Middle frontal gyrus (tissue), 1 donor: ENCODE measurements at regions not wholly inside any gene's neighbourhood (a gene's known extent, or its start where the extent isn't known, plus 50 kb on each side); places are given as distances from the start of the nearest gene placed in this dataset.
"Not testable (repeated sequence)": the region's sequence is repeated elsewhere in the genome, so short reads cannot be mapped to it uniquely, and the experiment has no call there.

Source experiments
- DNase-seq: peaks from one replicate; pipeline ENCODE4 v3.0.0-alpha.2; 2015; ENCODE audit warnings: low spot score; ENCODE audit errors: extremely low spot score

DNA sequence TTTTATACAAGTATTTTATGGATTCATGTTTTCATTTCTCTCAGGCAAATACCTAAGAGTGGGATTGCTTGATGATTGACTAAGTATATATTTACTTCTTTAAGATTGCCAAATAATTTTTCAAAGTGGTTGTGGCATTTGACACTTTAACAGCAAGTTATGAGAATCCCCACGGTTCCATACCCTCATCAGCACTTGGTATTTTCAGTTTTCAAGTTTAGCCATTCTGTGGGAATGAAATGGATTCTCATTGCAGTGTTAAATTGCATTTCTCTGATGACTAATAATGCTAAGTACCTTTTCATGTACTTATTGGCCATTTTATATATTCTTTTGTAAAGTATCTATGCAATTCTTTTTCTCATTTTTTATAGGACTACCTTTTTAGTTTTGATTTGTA lies 301.5 kb upstream of the DIO3 start:
- no peak for DNase-seq

DNA sequence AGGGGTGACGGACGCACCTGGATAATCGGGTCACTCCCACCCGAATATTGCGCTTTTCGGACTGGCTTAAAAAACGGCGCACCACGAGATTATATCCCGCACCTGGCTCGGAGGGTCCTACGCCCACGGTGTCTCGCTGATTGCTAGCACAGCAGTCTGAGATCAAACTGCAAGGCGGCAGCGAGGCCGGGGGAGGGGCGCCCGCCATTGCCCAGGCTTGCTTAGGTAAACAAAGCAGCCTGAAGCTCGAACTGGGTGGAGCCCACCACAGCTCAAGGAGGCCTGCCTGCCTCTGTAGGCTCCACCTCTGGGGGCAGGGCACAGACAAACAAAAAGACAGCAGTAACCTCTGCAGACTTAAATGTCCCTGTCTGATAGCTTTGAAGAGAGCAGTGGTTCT lies 294.9 kb upstream of the DIO3 start:
- not testable (repeated sequence) for DNase-seq

DNA sequence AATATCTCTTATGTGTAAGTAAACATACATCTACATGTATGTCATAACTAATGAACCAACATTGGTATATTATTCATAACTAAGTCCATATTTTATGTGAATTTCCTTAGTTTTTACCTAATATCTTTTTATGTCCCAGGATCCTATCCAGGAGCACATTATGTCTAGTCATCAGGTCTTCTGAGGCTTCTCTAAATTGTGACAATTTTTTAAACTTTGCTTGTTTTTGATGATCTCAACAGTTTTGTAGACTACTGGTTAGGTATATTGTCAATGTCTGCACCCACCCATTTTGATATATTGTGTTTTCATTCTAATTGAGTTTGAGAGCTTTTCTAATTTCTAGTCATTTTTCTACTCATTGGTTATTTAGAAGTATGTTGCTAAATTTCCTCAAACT lies 288.2 kb upstream of the DIO3 start:
- DNase-seq, result no peak

DNA sequence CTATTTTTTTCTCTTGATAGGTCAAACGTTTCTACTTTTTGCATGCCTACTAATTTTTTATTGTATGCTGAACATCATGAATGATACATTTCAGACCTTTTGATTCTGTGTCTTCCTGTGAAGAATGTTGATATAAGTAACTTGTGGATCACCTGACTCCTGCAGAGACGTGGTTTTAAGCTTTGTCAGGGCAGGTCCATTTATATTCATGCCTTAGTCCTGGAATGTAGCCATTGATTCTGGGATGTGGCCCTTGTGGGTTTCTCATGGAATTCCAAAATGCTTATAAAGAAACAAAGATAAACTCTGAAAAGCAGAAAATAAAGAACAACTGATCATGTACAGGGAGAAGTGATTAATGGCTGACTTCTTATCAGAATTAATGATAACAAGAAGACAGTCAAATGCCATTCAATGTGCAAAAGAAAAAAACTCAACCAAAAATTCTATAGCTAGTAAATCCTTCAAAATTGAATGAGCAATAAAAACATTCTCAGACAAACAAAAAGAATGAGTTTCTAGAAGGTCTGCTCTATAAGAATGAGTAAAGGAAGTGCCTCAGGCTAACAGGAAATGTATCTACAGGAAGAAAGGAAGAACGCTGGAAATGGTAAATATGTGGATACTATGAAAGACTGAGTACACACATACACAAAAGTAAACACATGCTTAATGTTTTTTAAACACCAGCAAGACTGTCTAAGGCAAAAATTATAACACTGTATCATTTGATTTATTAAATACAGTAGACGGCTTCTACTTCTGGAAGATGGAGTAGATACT lies 284.8 kb upstream of the DIO3 start:
- DNase-seq, result no peak

DNA sequence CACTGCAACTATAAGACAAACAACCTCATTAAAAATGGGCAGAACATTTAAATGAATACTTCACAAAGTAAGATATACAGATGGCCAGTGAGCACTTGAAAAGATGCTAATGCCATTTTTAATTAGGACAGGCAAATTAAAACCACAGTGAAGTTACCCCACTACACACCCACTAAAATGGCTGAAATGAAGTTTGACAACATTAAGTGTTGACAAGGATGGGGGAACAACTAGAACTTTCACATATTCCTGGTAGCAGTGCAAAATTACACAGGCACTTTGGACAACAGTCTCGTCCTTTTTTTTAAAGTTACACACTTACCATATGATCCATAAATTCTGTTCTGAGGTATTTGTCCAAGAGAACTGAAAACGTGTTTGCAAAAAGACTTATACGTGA lies 278.9 kb upstream of the DIO3 start:
- DNase-seq, result no peak

DNA sequence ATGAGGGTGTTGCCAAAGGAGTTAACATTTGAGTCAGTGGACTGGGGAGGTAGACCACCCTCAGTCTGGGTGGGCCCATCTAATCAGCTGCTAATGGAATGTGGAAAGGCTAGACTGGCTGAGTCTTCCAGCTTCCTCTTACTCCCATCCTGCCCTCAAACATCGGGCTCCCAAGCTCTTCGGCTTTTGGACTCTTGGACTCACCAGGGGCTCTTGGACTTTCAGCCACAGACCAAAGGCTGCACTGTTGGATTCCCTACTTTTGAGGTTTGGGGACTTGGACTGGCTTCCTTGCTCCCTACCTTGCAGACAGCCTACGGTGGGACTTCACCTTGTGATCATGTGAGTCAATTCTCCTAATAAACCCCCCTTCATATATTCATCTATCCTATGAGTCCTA lies 276.6 kb upstream of the DIO3 start:
- DNase-seq, result no peak

DNA sequence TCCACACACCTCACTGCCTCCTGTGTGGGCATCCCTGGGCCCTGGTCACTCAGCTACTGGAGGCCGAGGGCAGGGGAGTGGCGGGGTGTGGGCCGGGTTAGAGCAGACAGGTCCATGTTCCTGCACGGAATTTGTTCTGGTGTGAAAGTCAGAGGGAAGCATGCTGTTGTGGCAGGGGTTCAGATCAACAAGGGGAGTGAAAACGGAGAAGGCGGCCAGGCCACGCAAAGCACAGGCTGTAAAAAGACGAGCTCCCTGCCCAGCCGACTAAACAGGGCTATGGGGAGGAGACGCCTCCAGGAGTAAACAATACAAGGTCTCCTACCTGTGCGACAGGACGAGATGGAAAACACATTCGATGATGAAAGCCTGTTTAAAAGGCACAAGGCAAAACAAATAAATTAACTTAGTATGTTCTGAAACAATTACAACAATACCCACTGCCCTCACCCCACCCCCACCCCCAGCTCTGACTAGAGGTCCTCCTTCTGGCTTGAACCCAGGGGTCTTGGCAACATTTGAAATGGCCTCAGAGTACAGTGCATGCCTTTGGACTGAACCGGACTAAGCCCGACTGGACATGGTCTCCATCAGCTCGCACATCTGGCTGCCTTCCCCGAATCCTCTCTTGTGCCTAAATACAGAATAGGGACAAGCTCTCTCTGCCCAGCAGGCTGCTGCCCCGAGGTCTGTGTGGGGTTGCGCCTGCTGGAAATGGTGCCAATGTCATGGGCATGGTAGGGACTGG lies 274.9 kb upstream of the DIO3 start:
- DNase-seq, result no peak

DNA sequence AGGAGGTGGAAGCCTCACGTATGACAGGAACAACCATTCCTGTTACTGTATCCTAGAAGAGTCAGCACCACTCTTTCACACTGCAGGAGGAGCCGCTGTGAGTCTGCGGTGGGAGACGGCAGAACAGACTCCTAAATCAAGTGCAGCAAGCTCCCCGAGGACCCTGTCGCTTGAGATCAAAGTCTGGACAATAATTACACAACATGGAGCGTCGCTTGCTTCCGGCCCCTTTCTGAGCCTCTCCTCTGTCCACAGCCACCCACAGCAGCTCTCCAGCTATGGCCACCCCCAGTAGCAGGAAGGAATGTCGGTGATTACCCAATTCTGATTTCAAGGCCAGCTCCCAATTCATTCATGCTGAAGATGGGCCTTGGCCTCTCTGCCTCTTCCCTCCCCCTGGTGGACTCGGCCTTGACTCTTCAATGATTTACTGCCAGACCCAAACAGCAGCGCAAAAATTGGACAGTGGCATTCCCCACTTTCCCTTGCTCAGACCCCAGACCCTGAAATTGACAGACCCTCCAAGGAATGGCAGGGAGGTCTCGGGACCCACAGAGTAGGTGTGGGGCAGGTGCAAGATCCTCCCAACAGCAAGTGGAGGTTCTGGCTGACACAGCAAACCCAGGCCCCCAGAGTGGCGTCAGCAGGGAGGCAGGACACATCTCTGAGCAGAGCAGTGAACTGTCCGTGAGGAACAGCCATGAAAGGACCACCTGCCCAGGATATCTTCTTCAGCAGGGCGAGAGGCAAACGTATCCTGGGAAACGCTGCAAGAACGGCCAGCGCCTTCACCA lies 272.7 kb upstream of the DIO3 start:
- DNase-seq, result no peak

DNA sequence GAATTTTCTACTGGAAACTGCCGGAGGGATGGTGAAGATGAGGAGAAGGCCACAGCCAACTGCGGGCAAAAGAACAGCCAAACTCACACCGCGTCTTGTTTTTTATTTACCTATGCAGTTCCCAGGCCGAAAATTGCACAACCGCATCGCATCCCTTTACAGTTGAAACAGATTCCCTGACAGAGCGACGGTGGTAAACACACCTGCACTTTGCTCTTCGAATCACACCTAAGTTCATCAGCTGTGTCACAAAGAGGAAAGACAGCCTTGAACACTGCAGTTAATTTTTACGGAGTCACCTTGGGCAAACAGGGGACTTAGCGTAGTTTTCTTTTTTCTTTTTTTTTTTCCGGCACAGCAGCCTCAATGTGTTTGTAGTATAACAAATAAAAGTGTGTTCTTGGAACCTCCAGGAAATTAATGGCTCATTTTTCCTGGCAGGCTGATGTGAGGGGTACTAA lies 272.0 kb upstream of the DIO3 start:
- no peak for DNase-seq

DNA sequence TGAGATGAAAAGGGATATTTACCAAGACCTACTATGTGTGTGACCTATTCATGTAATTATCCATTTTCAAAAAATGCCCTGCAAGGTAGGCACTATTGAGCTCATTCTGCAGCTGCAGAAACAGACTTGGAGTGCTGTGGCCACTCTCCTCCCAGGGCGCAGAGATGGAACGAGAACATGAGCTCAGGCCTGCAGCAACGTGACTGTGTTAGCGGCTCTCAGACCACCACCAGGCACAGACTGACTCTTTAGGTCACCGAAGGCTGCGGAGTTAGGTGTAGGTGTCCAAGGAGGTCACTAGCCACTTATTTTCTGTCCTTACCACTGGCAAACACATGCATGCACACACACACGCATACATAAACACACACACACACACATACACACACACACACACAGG lies 271.4 kb upstream of the DIO3 start:
- DNase-seq, result no peak

DNA sequence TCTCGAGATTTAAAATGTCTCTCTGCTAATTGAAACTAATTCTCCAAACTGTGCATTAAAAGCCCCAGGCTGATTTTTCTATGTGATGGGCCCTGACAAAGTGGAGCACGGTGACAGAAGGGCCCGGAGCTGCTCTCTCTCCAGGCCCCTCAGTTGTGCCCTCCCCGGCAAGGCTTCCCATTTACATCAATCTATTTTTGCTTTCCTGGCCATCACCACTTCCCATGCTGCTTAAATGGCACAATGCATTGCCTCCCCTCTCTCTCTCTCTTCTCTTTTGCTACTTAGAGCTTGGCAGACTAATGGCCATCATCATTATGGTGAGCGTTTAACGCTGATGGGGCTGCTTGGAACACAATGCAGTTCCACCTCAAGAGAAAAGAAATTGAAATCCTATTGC lies 270.7 kb upstream of the DIO3 start:
- DNase-seq, result no peak

DNA sequence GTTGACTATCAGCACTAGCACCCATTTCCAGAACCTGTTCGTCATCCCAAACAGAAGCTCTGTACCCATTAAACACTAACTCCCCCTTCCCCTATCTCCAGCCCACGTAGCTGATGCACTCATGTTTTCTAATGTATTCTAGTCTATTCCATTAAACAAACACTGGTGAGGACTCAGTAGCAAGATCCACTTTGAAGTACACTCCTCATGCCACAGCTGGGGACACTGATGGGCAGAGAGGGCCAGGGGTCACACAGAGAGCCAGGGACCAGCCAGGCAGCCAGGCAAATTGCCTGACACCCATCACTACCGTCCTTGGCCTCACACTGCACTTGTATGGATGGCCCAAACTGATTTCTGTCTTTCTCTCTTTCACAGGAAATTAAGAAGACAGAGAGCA lies 269.9 kb upstream of the DIO3 start:
- no peak for DNase-seq

DNA sequence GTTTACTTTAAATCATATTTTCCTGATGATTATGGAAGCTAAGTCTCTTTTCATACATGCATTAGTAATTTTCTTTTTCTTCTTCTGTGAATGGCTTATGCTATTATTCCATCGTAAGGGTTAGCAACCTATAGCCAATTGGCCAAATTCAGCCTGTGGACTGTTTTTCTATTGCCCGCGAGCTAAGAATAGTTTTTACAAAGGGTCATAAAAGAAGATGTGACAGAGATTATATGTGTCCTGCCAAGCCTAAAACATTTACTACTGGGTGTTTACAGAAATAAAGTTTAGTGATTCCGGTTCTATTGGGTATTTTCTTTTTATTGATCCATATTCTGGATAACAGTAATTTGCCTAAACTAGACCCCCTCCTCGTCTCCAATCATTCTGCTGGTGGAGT lies 268.8 kb upstream of the DIO3 start:
- DNase-seq, result no peak

DNA sequence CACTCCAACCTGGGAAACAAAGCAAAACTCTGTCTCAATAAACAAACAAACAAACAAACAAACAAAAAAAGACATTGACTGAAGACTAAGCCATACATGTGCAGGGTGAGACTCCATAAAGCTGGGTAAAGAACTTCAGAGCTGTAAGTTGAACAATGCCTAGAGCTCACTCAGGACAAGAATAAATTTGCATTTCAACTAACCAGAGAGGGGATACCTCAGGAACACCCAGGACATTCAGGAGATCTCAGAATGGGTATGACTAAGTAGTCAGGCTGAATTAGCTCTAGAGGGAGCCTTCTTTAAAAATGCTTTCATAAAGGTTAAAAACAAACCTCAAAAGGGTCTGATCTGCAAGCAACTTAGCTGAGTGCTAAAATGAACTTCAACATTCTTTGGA lies 267.7 kb upstream of the DIO3 start:
- DNase-seq, result no peak

DNA sequence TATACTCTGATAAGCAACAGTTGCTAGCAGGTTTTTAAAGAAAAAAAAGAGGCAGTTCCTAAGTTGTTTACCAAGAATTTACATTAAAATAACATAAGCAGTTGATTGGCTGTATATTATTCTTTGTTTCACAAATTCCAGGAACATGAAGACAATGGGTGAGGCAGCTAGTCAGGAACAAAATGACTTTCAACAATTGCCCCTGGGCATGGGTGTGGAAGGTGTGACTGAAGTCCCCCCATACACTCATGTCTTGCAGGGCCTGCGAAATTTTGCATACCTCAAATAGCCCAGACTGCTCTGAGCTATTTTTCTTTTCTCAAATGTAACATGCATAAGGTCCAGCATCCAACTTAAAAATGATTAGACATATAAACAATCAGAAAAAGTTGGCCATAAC lies 267.2 kb upstream of the DIO3 start:
- no peak for DNase-seq

DNA sequence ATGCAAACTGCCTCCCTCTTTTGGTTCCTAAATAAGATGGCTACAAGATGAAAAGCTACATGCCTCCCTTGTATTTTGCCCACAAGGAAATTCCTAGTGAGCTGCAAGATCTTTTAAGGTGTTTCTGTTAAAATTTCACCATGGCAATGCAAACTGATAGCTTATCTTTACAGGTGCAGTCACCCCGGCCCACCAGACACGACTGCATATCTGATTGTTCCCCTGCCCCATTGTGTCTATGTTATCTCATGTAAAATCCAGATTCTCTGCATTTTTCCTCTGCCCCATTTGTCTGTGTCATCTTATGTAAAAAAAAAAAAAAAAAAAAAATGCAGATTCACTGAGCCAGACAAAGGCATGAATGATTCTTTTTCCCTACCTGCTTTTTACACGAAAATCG lies 261.5 kb upstream of the DIO3 start:
- not testable (repeated sequence) for DNase-seq

DNA sequence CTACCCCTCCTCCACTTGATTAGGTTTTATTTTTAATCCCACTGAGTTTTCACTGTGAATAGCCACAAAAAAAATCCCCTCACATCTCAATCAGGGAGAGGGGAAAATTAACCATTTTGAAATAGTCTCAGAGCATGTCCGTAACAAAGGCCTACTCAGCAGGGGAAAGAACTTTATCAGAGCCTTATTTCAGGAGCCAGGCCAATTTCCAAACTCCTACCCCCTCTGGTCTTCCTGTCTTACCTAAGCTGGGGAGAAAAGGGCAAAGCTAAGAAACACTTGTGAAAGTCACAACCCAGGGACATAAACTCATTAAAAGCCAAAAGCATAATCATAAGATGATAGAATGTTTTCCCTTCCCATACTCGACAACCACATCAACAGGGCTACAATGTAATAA lies 260.3 kb upstream of the DIO3 start:
- DNase-seq, result no peak

DNA sequence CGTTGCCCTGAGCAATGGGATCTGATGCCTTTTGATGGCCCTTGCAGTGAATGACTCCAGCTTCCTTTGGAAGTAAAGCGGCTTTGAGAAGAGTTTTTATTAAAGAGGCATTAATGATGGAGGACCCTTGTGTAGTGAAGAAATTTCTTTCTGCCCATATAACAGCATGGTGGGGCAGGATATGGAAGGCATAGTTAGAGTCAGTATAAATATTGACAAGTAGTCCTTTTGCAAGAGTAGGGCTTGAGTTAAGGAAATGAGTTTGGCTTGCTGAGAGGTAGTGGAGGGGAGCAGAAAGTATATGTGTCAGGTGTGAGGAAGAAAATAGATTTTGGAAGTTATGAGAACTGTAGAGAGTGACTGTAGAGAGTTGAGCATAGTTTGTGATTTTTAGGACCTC lies 254.1 kb upstream of the DIO3 start:
- DNase-seq, result not testable (repeated sequence)

DNA sequence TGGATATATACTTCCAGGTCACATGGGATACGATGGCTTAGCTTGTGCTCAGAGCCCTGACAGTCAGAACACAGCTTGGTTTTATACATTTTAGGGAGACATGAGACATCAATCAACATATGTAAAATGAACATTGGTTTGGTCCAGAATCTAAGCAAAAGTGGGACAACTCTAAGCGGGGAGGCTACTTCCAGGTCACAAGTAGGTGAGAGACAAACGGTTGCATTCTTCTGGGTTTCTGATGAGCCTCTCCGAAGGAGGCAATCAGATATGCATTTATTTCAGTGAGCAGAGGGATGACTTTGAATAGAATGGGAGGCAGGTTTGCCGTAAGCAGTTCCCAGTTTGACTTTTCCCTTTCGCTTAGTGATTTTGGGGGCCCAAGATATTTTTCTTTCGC lies 250.1 kb upstream of the DIO3 start:
- DNase-seq, result not testable (repeated sequence)

DNA sequence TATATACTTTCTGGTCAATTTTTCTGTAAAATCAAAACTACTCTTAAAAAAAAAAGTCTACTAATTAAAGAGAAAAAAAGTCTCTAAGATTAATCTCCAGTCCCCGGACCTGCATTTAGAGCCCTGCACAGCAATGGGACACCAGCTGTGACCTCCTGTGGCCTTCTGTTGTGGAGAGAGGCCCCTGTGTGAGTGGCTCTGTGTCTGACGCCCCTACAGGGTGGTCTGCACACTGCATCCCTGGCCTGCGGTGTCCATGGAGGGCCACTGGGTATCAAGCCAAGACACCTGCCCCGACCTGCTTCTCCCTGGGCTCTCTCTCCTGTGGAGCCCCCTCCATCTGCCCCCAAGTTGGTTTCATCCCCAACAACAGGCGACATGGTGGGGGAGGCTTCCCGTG lies 248.0 kb upstream of the DIO3 start:
- no peak for DNase-seq

DNA sequence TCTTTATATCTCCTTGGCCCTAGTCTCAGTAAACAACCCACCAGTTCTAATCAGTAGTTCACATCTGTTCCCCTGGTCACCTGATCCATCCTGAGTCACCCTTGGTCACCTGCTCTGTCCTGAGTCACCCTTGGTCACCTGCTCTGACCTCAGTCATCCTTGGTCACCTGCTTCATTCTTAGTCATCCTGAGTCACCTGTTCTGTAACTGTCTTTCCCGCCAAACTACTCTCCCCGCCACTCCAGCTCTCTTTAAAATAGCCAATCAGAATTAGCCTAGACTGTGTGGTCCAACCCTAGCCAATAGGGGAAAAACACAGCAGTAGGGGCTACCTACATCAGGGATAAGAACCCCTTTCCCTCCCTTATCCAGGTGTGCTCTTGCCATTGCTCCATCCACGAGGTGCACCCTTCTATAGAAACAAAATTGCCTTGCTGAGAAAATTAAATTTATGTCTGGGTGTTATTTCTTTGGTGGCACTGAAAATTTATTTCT lies 245.4 kb upstream of the DIO3 start:
- no peak for DNase-seq

DNA sequence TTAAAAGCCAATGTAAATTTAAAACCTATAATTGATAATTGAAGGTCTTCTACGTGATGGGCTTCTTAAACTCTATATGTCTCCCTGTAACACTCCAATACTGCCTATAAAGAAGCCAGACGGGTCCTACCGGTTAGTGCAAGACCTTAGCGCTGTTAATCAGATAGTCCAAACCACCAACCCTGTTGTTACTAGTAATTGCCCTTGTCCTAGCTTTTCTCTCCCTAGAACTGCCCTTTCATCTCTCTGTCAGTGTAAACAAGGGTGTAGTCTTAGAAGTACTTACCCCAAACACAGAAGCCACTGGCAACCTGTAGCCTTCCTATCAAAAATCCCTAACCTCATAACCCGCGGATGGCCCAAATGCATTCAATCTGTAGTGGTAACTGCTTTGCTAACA lies 243.0 kb upstream of the DIO3 start:
- no peak for DNase-seq
